PC-9 (cell line): ENCODE measurements at regions not wholly inside any gene's neighbourhood (a gene's known extent, or its start where the extent isn't known, plus 50 kb on each side); places are given as distances from the start of the nearest gene placed in this dataset.

Experiments used
- BruUV-seq: library from RNA; stranded (reverse); fragments of 400-500 nt; replicated peaks from 2 replicates; lab custom pipeline; 2021; lab: Mats Ljungman, UMichigan
- CTCF ChIA-PET: fragments of 300-600 bp; sonication (Branson Sonifier 250); formaldehyde crosslinking; loops from one replicate; lab custom pipeline; 2022; ENCODE audit warnings: antibody characterized with exemption; lab: Charles Lee
- POLR2A ChIA-PET: fragments of 300-600 bp; sonication (Branson Sonifier 250); formaldehyde crosslinking; loops from one replicate; lab custom pipeline; 2022; ENCODE audit warnings: antibody characterized with exemption; ENCODE audit not compliant: unreplicated experiment; lab: Charles Lee
- DNase-seq, 2 experiments: peaks; one replicate each; pipeline versions ENCODE4 v3.0.0 to v3.0.0-alpha.2; 2015 to 2022; ENCODE audit warnings: mixed read lengths in 1 of 2
- H2AFZ ChIP-seq: fragments of 200-600 bp; sonication (generic); 2 replicates; pipeline ENCODE4 v1.8.1; 2017; ENCODE audit warnings: antibody characterized with exemption
- H3F3A ChIP-seq: fragments of 200-600 bp; sonication (generic); 2 replicates; pipeline ENCODE4 v1.8.1; 2017; ENCODE audit warnings: antibody characterized with exemption, mild to moderate bottlenecking, low read depth; ENCODE audit not compliant: insufficient read depth
- H3K27ac ChIP-seq: fragments of 200-600 bp; sonication (generic); 2 replicates; pipeline ENCODE4 v1.6.1; 2016; ENCODE audit warnings: mixed run types
- H3K27me3 ChIP-seq: fragments of 200-600 bp; sonication (generic); 2 replicates; pipeline ENCODE4 v1.6.1; 2016; ENCODE audit warnings: low read depth, mixed run types; ENCODE audit not compliant: insufficient read depth
- H3K36me3 ChIP-seq: fragments of 200-600 bp; sonication (generic); 2 replicates; pipeline ENCODE4 v1.6.1; 2016; ENCODE audit warnings: low read depth, mixed run types
- H3K4me1 ChIP-seq: fragments of 200-600 bp; sonication (generic); replicated peaks from 2 replicates; pipeline ENCODE4 v1.6.1; 2016; ENCODE audit warnings: mixed run types; ENCODE audit not compliant: insufficient read depth
- H3K4me2 ChIP-seq: fragments of 200-600 bp; sonication (generic); 2 replicates; pipeline ENCODE4 v1.6.1; 2017; ENCODE audit warnings: mixed run types
- H3K4me3 ChIP-seq: fragments of 200-600 bp; sonication (generic); 2 replicates; pipeline ENCODE4 v1.6.1; 2016; ENCODE audit warnings: mixed run types
- H3K79me2 ChIP-seq: fragments of 200-600 bp; sonication (generic); 2 replicates; pipeline ENCODE4 v1.6.1; 2017; ENCODE audit warnings: low read depth, mixed run types
- H3K9me2 ChIP-seq: fragments of 200-600 bp; sonication (generic); 2 replicates; pipeline ENCODE4 v1.8.1; 2017; ENCODE audit warnings: mild to moderate bottlenecking; ENCODE audit not compliant: insufficient read depth
- H3K9me3 ChIP-seq: fragments of 200-600 bp; sonication (generic); 2 replicates; pipeline ENCODE4 v1.8.1; 2016; ENCODE audit warnings: low read depth; ENCODE audit not compliant: insufficient read depth
- H4K20me1 ChIP-seq: fragments of 200-600 bp; sonication (generic); 2 replicates; pipeline ENCODE4 v1.8.1; 2017; ENCODE audit not compliant: insufficient read depth
- CTCF ChIP-seq: fragments of 200-600 bp; sonication (generic); conservative IDR thresholded peaks from 2 replicates; pipeline ENCODE4 v1.6.1; 2017; ENCODE audit warnings: mixed run types, antibody characterized with exemption, mild to moderate bottlenecking, moderate library complexity
- EZH2 ChIP-seq: fragments of 200-600 bp; sonication (generic); IDR thresholded peaks from 2 replicates; pipeline ENCODE4 v1.8.0; 2017; ENCODE audit warnings: antibody characterized with exemption, low read depth
- intact Hi-C: fragments of 100-400 bp; cut with micrococcal nuclease; formaldehyde crosslinking; loops from one replicate; pipeline ENCODE4 v1.10.0; 2022; ENCODE audit not compliant: unreplicated experiment

- no peak for DNase-seq
- no peak for TF ChIP-seq EZH2
- no peak for TF ChIP-seq CTCF
- Histone ChIP-seq H3K9me3 (no peaks in the 10 kb centered on the region), H3K36me3 (no peaks in the 10 kb centered on the region), H2AFZ (no peak overlapping the region), H3K27ac (no peak overlapping the region), H3K4me1 (no peaks in the 10 kb centered on the region), H3K9me2 (no peaks in the 10 kb centered on the region), H3K4me3 (no peak overlapping the region), H3F3A (no peaks in the 10 kb centered on the region), H4K20me1 (no peaks in the 10 kb centered on the region), H3K27me3 (no peaks in the 10 kb centered on the region), H3K79me2 (no peaks in the 10 kb centered on the region), H3K4me2 (no peak overlapping the region)
- intact Hi-C loops = no loop called here
- BruUV-seq = no TSS peak
- ChIA-PET CTCF (no interaction called here), POLR2A (no interaction called here)
Observed at GRCh38 chr16:65548470-65548869, 426.6 kb upstream of the CDH11 start.

GRCh38 chr16:65547772-65548446, 426.0 kb upstream of the CDH11 start:
- Histone ChIP-seq H3F3A (no peaks in the 10 kb centered on the region), H3K9me3 (no peaks in the 10 kb centered on the region), H3K4me3 (no peak overlapping the region), H3K79me2 (no peaks in the 10 kb centered on the region), H3K9me2 (no peaks in the 10 kb centered on the region), H4K20me1 (no peaks in the 10 kb centered on the region), H2AFZ (no peak overlapping the region), H3K4me2 (no peak overlapping the region), H3K27me3 (no peaks in the 10 kb centered on the region), H3K27ac (no peak overlapping the region), H3K4me1 (no peaks in the 10 kb centered on the region), H3K36me3 (no peaks in the 10 kb centered on the region)
- CTCF ChIA-PET = no interaction called here
- POLR2A ChIA-PET = no interaction called here
- TF ChIP-seq EZH2 (no peak), CTCF (no peak)
- no peak for DNase-seq
- intact Hi-C loops = no loop called here
- BruUV-seq = no TSS peak

GRCh38 chr16:65546353-65546791, 424.5 kb upstream of the CDH11 start:
- no peak overlapping the region for H3K27ac ChIP-seq
- H3K9me2 ChIP-seq = no peaks in the 10 kb centered on the region
- ChIA-PET POLR2A (no interaction called here), CTCF (no interaction called here)
- H3K27me3 ChIP-seq = no peaks in the 10 kb centered on the region
- no peak for DNase-seq
- H3F3A ChIP-seq = no peaks in the 10 kb centered on the region
- H2AFZ ChIP-seq = no peak overlapping the region
- no peaks in the 10 kb centered on the region for H3K36me3 ChIP-seq
- TF ChIP-seq EZH2 (no peak), CTCF (no peak)
- no peaks in the 10 kb centered on the region for H3K4me1 ChIP-seq
- intact Hi-C loops = no loop called here
- H3K4me2 ChIP-seq = no peak overlapping the region
- H3K9me3 ChIP-seq = no peaks in the 10 kb centered on the region
- H4K20me1 ChIP-seq = no peaks in the 10 kb centered on the region
- no TSS peak for BruUV-seq
- no peak overlapping the region for H3K4me3 ChIP-seq
- H3K79me2 ChIP-seq = no peaks in the 10 kb centered on the region
